AG09319 (cell line): ENCODE measurements at regions not wholly inside any gene's neighbourhood (a gene's known extent, or its start where the extent isn't known, plus 50 kb on each side); places are given as distances from the start of the nearest gene placed in this dataset.

Experiments used
- DNase-seq: peaks from one replicate; pipeline ENCODE4 v3.0.0-alpha.2; 2010; ENCODE audit warnings: low read depth; ENCODE audit errors: extremely low read depth
- TF ChIP-seq, protein P1 (sequence below): IDR thresholded peaks from 2 replicates; pipeline ENCODE4 v1.5.1; 2011; ENCODE audit warnings: low read depth, mild to moderate bottlenecking, inconsistent platforms, low read length, moderate library complexity

DNA sequence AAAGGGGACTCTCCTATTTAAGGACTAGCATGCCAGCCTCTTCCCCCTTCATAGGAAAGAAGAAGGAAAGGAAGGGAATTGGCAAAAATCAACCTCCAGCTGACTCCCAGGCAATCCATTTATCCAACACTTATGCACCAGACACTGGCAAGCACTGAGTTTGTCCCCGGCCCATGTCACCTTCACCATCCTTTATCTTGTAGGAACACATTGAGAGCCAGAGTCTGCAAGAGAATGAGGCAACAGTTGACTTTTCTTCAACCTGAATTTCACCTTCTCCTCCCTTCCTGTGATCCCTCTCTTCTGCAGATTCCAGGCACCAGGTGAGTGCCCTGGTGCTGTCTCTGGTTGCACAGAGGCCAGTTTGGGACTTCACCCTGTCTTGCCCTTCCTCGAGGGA, 264.3 kb upstream of the ECI2 start:
- TF ChIP-seq, protein P1, sequence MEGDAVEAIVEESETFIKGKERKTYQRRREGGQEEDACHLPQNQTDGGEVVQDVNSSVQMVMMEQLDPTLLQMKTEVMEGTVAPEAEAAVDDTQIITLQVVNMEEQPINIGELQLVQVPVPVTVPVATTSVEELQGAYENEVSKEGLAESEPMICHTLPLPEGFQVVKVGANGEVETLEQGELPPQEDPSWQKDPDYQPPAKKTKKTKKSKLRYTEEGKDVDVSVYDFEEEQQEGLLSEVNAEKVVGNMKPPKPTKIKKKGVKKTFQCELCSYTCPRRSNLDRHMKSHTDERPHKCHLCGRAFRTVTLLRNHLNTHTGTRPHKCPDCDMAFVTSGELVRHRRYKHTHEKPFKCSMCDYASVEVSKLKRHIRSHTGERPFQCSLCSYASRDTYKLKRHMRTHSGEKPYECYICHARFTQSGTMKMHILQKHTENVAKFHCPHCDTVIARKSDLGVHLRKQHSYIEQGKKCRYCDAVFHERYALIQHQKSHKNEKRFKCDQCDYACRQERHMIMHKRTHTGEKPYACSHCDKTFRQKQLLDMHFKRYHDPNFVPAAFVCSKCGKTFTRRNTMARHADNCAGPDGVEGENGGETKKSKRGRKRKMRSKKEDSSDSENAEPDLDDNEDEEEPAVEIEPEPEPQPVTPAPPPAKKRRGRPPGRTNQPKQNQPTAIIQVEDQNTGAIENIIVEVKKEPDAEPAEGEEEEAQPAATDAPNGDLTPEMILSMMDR: no peak
- no peak for DNase-seq

- TF ChIP-seq, protein P1: no peak
- no peak for DNase-seq
Measured at GRCh38 chr6:4398791-4399190, 263.4 kb upstream of the ECI2 start.

DNA sequence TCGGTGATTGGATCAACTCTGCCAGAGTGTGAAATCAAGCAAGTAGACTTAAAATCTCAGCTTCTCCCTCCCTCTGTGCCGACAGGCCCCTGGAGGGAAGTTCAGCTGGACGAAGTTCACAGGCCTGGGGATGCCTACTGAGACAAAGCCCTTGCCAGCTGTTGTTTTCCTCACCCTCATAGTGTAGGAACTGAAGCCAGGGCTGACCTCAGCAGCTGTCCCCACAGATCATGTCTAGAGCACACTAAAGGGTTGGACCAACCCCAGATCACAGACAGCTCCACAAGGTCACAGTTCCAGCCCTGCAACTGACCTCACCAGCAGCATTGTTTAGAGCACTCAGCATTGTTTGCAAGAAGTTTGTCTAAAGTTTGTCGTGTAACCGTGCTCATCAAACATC, 261.9 kb upstream of the ECI2 start:
- no peak for DNase-seq
- TF ChIP-seq, protein P1: no peak

DNA sequence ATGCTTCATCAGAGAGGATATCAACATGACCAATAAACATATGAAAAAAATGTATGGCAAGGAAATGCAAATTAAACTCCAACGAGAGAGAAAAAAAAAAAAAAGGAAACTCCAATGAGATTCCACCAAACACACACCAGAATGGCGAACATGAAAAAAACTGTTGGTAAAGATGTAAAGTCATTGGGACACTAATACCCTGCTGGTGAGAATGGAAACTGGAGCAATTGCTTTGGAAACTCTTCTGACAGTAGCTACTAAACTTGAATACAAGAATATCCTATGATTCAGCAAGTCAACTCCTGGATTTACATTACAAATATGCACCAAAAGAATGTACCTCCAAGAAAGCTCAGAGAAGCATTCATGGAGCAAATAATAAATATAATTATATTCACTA, 260.7 kb upstream of the ECI2 start:
- TF ChIP-seq, protein P1: no peak
- DNase-seq: no peak

DNA sequence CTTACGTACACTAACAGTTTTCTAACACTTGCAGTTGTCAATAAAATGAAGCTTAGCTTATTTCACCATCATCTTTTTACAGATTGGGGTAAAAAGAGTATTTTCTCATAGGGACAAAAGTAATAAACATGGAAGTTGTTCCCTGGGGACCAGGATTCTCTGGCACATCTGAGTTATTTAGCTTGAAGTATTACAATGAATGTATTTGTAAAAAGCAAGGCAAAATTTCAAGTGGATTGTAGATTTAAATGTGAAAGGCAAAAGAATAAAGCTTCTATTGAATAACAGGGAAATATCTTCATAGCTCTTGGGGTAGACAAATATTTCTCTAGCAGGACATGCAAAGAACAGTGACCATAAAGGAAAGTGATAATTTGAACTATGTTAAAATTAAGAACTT, 260.0 kb upstream of the ECI2 start:
- DNase-seq: no peak
- TF ChIP-seq, protein P1: no peak

DNA sequence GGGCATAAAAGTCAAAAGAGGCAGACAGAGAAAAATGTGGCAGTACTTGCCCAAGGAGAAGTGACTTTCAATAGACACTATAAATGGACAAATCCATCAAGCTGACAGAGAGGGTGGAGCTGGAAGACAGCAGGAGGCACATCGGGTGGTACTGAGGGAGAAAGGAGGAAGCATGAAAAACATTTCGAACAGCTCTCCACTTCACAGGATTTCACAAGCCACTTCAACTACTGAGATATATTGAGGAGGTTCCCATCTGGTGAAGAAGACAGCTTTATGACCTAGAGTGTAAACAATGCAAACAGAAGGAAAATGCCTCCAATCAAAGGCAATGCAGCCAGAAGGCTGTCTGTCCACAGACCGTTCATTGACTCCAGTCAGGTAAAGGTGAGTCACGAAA, 259.4 kb upstream of the ECI2 start:
- DNase-seq: no peak
- TF ChIP-seq, protein P1: no peak

- DNase-seq: no peak
- TF ChIP-seq, protein P1: no peak
Measured at GRCh38 chr6:4388675-4389074, 253.3 kb upstream of the ECI2 start.
